ENCODE measurements at regions not wholly inside any gene's neighbourhood (a gene's known extent, or its start where the extent isn't known, plus 50 kb on each side); places are given as distances from the start of the nearest gene placed in this dataset.

DNA sequence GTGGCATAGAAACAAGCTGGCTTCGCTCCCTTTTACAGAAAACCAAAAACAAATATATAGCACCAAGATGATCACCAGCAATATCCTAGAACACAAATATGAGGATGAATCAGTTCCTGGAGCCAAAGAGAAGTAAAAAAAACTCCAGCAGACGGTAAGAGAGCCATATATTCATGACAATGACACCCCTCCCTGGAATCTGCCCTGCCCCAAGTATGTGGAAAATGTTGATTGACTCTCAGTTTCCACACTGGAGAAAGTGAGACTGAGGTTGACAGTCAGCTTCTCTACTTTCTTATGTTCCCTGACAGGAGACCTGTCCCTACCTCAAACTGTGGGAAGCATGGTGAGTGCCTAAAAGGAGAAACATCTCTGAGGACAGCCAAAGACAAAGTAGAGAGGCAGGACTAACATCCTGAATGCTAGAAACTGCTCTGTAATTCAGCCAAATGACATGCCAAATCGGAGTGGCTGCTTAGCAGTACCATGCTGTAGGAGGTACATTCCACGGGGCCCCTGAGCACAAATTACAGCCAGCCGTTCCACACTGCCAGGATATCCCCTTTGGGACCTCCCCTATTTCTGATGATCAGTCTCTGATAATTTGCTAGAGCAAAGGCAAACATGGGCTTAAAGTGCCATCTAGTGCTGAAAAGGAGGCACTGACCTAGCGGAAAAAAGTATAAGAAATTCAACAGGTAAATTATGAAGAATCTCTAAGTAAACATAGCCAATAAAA is 424.0 kb upstream of the RGMB start:
- Mint-ChIP-seq H3K9me3 (ENCODE audit: unreplicated experiment) (peaks cover 33% of the 10 kb centered on the region), H3K27ac (ENCODE audit: unreplicated experiment) (no peak overlapping the region), H3K4me3 (ENCODE audit: unreplicated experiment) (no peak overlapping the region), H3K36me3 (ENCODE audit: insufficient read depth, unreplicated experiment) (no peaks in the 10 kb centered on the region), H3K4me1 (ENCODE audit: low read depth, unreplicated experiment) (no peaks in the 10 kb centered on the region), H3K27me3 (ENCODE audit: insufficient read depth, unreplicated experiment) (no peaks in the 10 kb centered on the region)
- Histone ChIP-seq H3K9me3 (peaks cover 11% of the 10 kb centered on the region), H3K4me3 (ENCODE audit: low read depth, low read length) (no peak overlapping the region), H3K4me1 (no peaks in the 10 kb centered on the region), H3K36me3 (ENCODE audit: control insufficient read depth, insufficient read depth, low read length) (no peaks in the 10 kb centered on the region), H3K27me3 (replicated peaks; ENCODE audit: control insufficient read depth, insufficient read depth, low read length) (no peaks in the 10 kb centered on the region)
- peak in 1 of 2 experiments; percentile 9 for DNase-seq
- no TSS peak for BruUV-seq (replicated peaks)
- intact Hi-C loops (cut with micrococcal nuclease; ENCODE audit: unreplicated experiment), result no loop called here
- ChIA-PET CTCF (no interaction called here), POLR2A (no interaction called here)
- TF ChIP-seq CTCF (IDR thresholded peaks at IDR 0.05; ENCODE audit: insufficient read depth in 1 of 2, low read depth in 1 of 2, low read length in 1 of 2, severe bottlenecking in 1 of 2, unreplicated experiment in 1 of 2), result peak; percentile 9 to 34

GRCh38 chr5:98349990-98350365 is 423.5 kb upstream of the RGMB start:
- ChIA-PET CTCF (no interaction called here), POLR2A (no interaction called here)
- no peaks in the 10 kb centered on the region for H3K4me1 ChIP-seq
- Mint-ChIP-seq H3K36me3 (ENCODE audit: insufficient read depth, unreplicated experiment) (no peaks in the 10 kb centered on the region), H3K9me3 (ENCODE audit: unreplicated experiment) (peaks cover 33% of the 10 kb centered on the region), H3K4me3 (ENCODE audit: unreplicated experiment) (no peak overlapping the region), H3K27ac (ENCODE audit: unreplicated experiment) (no peak overlapping the region), H3K4me1 (ENCODE audit: low read depth, unreplicated experiment) (no peaks in the 10 kb centered on the region), H3K27me3 (ENCODE audit: insufficient read depth, unreplicated experiment) (no peaks in the 10 kb centered on the region)
- H3K36me3 ChIP-seq (ENCODE audit: control insufficient read depth, insufficient read depth, low read length), result no peaks in the 10 kb centered on the region
- no TSS peak for BruUV-seq (replicated peaks)
- H3K27me3 ChIP-seq (replicated peaks; ENCODE audit: control insufficient read depth, insufficient read depth, low read length), result no peaks in the 10 kb centered on the region
- H3K4me3 ChIP-seq (ENCODE audit: low read depth, low read length), result no peak overlapping the region
- DNase-seq, result no peak
- peaks cover 11% of the 10 kb centered on the region for H3K9me3 ChIP-seq
- intact Hi-C loops (cut with micrococcal nuclease; ENCODE audit: unreplicated experiment), result no loop called here
- TF ChIP-seq CTCF (IDR thresholded peaks at IDR 0.05; ENCODE audit: insufficient read depth in 1 of 2, low read depth in 1 of 2, low read length in 1 of 2, severe bottlenecking in 1 of 2, unreplicated experiment in 1 of 2), result no peak

GRCh38 chr5:98354922-98355321 is 418.5 kb upstream of the RGMB start:
- BruUV-seq (replicated peaks), result no TSS peak
- H3K27ac Mint-ChIP-seq (ENCODE audit: unreplicated experiment), result no peak overlapping the region
- Histone ChIP-seq H3K4me1 (no peaks in the 10 kb centered on the region), H3K4me3 (ENCODE audit: low read depth, low read length) (no peak overlapping the region), H3K27me3 (replicated peaks; ENCODE audit: control insufficient read depth, insufficient read depth, low read length) (no peaks in the 10 kb centered on the region), H3K36me3 (ENCODE audit: control insufficient read depth, insufficient read depth, low read length) (no peaks in the 10 kb centered on the region), H3K9me3 (peaks cover 11% of the 10 kb centered on the region)
- no peak for TF ChIP-seq CTCF (IDR thresholded peaks at IDR 0.05; ENCODE audit: insufficient read depth in 1 of 2, low read depth in 1 of 2, low read length in 1 of 2, severe bottlenecking in 1 of 2, unreplicated experiment in 1 of 2)
- H3K27me3 Mint-ChIP-seq (ENCODE audit: insufficient read depth, unreplicated experiment), result no peaks in the 10 kb centered on the region
- ChIA-PET POLR2A (no interaction called here), CTCF (no interaction called here)
- DNase-seq, result no peak
- peaks cover 26% of the 10 kb centered on the region for H3K9me3 Mint-ChIP-seq (ENCODE audit: unreplicated experiment)
- H3K36me3 Mint-ChIP-seq (ENCODE audit: insufficient read depth, unreplicated experiment), result no peaks in the 10 kb centered on the region
- intact Hi-C loops (cut with micrococcal nuclease; ENCODE audit: unreplicated experiment), result no loop called here
- H3K4me3 Mint-ChIP-seq (ENCODE audit: unreplicated experiment), result no peak overlapping the region
- H3K4me1 Mint-ChIP-seq (ENCODE audit: low read depth, unreplicated experiment), result no peaks in the 10 kb centered on the region
